HG03196 (cell line): ENCODE measurements at regions not wholly inside any gene's neighbourhood (a gene's known extent, or its start where the extent isn't known, plus 50 kb on each side); places are given as distances from the start of the nearest gene placed in this dataset.
"Not testable (repeated sequence)": the region's sequence is repeated elsewhere in the genome, so short reads cannot be mapped to it uniquely, and the experiment has no call there.

Source experiments
- ATAC-seq: cut with Tn5 transposase; IDR thresholded peaks from one replicate; pipeline ENCODE4 v1.9.1; 2021; ENCODE audit not compliant: unreplicated experiment

DNA sequence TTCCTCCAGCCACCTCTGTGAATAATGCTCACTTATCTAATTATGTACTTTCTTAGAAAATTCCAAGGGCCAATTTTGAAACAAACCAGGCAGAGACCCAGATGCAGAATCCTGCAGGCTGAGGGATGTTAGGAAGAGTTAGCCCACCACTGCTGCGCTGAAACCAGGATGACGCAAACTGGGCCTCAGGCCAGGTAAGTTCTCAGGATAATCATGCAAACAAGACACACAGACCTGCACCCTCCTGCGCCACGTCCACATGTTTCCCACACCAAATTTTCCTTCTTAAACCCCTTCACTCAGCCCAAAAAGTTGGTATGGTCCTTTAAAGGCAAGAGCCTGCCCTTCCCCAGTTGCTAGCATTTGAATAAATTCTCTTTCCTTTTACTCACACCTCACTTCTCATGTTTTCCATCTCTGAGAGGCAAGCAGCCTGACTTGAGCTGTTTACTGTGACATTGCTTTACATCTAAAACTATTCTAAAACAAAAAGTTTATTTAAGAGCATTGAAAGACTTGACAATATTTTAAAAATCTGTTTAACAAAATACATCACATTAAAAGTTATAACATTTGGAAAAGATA is 887.1 kb downstream of the LRRIQ3 start:
- no peak for ATAC-seq

DNA sequence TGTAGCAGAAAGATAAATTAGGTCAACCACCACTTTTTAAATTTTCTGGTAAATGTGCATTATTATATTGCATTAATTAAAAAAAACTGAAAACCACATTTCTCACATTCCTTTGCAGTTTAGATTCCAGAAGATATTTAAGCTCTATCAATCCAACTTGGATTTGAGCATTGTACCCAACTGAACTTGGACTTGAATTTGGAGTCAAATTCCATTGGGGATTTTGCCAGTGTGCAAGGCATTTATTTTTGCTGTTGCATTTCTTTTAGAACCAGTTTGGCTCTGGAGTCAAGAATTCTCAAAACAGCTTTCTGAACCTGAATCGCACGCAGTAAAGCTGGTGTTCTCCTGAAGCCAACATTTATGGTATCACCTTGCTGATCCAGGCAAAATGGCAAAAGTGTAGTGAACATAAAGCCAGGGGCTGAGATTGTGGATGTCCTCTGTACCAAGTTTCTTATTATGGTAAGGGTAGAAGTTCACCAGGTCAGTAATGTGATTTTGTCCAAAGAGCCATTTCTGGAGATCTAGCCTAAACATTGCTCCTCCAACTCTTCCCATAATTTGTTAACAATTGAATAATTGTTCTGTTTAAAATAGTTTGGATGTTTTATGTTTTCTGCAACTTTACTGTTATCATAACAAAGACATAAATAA is 890.9 kb downstream of the LRRIQ3 start:
- no peak for ATAC-seq

DNA sequence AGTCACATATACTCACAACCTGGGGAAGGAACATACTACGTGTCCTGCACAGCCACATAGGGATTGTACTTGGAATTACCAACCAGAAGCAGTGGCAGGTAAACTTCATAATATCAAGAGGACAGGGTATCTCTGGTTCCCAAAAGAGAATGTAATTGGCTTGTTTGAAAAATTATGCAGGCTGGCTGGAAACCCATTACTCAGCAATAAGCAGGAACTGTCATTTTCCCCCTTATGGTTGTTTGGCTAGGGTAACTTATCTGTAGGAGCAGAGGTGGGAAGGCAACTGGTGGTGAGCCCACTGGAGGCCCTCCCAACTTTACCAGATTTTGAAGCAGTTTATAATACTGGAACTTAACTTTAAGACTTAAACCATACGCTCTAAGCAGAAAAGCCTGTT is 924.1 kb downstream of the LRRIQ3 start:
- ATAC-seq, result no peak

DNA sequence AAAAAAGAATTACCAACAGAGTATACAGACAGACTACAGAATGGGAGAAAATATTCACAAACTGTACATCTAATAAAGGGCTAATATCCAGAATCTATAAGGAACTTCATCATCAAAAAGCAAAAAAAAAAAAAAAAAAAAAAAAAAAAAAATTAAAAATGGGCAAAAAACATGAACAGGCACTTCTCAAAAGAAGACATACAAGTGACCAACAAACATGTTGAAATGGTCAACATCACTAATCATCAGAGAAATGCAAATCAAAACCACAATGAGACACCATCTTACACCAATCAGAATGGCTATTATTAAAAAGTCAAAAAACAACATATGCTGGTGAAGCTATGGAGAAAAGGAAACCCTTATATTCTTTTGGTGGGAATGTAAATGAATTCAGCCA is 952.8 kb downstream of the LRRIQ3 start:
- not testable (repeated sequence) for ATAC-seq

DNA sequence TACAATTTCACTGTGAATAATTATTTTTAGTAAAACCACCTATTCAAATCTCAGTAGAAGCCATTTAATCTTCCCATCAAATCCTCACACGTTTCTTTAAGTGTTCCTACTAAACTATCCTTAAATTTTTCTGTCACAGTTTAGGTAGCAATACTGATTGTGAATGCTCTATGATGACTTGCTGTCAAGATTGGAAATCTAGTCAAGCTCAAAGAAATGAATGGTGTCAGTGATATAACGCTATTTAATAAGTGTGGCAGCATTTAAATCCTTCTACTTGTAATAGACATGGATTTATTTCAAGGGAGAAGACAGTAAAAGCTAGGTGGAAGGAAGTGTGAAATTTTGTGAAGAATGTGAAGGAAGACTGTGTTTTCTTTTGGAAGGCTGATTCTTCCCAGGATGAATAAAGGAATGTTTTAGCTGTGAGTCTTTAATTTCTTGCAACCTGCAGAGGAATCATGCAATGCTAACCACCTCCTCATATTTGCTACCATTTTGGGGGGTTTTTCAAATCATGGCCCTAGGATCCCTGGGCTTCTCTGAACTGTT is 936.7 kb upstream of the NEGR1 start:
- ATAC-seq, result no peak

DNA sequence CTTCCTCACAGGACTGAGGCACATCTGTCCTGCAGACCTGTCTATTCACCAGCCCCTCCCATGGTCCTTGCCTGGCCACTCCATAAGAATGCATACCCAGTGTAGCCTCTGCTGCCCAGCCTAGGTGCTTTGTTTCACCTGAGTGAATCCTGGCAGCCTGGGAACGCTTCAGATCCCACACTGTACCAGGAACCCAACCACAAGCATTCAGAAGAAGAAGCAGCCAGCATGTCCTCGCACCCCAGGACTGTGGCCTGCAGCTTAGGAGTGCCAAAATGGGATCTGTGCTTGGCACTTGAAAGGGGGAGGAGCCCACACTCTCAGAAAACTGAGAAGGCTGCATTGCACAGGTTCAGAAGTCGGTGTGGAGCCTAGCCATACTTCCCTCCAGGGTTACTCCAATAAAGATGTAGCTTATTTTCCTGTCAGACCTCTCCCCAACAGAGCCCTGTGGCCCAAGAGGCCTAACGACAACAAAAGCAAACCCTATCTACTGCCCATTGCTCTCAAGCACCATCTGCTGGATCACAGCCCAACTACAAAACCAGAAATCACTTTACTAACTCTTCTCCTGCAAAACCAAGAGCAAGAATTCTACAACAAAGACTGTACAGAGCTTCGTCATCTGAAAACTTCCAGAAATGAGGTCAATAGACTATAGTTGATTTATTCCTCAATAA is 923.1 kb upstream of the NEGR1 start:
- ATAC-seq, result no peak

DNA sequence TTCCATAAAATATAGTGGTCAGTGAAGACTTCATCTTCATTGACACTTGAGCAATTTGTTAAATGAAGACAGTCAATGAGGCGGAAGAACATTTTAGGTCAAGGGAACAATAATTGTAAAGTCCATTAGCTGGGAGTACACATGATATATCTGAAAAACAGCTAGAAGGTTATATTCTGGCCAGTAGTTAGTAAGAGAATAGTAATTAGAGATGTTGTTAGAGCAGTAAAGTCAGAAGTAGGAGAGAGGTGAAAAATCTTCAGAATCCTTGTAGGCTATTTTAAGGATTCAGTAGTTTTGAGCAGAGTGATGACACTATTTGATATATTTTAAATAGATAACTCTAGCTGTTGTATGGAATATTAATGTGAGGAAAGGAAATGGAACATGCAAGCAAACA is 915.6 kb upstream of the NEGR1 start:
- no peak for ATAC-seq

DNA sequence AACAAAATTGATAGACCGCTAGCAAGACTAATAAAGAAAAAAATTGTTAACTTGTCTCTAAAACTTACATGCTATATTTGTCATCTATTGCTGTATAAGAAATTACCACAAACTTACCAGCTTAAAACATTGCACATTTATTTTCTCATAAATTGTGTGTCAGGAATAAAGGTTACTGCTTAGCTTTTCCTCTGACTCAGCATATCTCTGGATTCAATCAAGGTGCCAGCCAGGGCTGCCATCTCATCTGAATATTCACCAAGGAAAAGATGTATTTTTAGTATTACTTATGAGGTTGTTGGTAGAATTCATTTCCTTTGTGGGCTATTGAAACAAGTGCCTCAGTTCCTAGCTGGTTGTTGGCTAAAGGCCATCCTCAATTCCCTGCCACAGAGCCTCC is 912.6 kb upstream of the NEGR1 start:
- ATAC-seq, result no peak

DNA sequence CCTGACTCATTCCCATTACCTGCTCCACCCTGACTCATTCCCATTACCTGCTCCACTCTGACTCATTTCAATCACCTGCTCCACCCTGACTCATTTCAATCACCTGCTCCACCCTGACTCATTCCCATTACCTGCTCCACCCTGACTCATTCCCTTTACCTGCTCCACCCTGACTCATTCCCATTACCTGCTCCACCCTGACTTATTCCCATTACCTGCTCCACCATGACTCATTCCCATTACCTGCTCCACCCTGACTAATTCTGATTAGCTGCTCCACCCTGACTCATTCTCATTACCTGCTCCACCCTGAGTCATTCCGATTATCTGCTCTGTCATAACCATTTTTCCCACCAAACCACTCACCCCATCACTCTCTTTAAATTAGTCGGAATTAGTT is 901.2 kb upstream of the NEGR1 start:
- not testable (repeated sequence) for ATAC-seq

DNA sequence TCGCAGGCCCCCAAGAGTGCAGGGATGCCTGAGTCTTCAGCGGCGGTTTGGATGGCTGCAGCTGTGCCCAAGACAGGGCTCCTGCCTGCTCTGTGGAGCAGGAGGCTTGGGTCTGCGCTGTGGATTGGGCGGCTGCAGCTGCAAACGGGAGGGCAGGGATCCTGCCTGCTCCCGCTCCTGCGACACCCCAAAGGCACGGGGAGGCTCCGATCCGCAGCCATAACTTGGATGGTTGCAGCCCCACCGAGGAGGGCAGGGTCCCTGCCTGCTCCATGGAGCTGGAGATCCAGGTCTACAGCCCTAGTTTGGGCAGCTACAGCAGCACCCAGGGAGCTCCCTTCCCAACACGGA is 898.8 kb upstream of the NEGR1 start:
- ATAC-seq, result no peak

DNA sequence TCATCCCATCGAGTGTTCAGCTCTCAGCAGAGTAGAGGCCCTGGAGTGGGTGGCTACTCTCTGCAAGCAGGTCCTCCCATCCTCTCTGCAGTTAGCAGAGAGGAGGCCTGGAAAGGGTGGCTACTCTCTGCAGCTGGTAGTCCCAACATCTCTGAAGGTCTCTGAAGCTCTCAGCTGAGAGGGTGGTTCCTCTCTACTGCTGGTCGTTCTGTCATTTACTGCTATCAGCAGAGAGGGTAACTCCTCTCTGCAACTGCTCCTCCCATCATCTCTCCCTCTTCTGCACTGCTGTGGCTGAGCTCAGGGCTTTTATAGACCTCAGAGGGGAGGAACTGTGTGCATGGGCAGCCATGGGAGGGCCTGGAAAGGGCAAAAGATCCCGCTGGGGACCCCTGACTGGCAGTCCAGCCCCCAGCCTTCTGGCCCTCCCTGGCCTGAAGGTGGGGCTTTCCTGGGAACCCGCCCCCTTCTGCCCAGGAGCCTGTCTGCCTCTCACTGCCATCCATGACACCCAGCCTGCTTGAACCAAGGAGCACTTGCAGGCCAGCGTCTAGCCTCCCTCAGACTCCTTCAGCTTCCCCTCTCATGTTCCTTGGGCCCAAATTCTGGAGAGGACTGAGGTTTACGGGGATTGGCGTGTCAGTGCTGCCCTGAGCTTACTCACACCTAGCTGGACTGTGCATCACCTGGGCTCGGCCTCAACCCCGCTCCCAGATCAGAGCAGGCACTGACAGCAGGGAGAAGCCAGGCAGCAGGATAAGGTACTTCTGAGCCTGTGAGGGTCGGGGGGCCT is 898.3 kb upstream of the NEGR1 start:
- no peak for ATAC-seq

DNA sequence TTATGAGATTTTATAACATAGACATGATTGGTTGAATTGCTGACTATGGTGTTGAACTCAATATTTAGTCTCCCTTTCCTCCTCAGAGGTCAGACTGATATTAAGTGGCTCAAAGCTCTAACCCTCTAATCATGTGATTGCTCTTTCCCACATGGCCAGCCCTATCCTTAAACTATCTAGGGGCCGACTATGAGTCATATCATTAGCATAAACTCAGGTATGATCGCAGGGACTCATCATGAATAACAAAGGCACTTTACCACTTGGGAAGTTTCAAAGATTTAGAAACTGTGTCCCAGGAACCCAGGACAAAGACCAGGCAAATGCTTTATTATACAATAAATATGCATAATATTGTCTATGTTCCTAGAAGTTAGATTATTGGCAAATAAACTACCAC is 894.6 kb upstream of the NEGR1 start:
- ATAC-seq, result no peak

DNA sequence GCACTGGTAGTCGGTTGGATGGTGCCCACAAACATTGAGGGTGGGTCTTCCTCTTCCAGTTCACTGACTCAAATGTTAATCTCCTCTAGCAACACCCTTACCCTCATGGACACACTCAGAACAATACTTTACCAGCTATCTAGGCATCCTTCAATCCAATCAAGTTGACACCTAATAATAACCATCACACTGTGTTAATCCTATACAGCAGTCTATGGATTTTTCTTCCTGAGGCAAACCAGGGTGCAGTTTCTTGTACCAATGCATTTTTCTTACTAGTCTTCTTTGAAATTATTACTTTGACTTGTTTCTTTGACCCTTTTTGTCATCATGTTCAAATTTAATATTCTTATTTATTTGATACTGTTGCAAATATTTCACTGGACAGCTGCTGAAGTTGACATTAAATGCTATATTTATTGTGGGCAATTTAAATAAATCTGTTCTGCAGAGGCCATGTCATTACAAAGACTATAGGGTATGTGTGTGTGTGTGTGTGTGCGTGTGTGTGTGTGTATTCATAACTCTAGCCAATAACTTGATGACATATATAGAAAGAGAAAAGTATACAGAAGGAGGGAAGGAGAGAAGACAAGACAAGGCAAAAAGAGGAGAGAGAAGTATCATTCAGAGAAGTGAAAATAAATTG is 884.8 kb upstream of the NEGR1 start:
- no peak for ATAC-seq

DNA sequence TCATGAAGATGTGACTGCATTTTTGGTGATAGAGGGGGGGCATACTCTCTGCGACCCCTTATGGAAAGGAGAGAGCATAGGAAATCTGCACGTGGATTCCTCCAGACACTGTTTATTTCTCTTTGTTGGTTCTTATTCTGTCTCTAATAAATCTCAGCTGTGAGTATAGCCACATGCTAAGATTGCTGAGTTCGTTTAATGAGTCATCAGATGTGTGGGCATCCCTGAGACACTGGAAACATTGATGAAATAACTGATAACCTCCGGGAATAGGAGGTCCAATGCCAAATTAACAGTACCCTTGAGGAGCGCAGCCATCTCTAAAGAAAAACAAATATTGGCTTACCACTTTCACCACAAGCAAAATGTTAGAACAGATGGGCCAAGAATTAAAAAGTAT is 880.2 kb upstream of the NEGR1 start:
- no peak for ATAC-seq

DNA sequence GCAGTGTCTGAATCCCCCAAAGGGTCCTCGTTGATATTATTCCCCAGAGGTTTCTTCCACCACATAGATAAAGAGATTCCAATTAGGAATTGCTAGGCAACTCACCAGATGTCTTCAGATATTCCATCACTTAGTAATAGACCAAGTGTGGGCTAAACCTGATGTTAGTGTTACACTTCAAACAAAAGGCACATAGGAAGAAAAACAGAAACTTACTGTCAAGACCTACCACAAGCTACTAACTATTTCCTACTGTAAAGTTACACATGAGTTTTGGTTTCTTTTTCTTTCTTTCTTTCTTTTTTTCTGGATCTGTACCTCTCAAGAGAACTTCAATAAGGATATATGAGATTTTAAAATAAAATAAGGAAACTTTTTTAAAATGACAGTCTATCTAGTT is 879.1 kb upstream of the NEGR1 start:
- ATAC-seq, result no peak

DNA sequence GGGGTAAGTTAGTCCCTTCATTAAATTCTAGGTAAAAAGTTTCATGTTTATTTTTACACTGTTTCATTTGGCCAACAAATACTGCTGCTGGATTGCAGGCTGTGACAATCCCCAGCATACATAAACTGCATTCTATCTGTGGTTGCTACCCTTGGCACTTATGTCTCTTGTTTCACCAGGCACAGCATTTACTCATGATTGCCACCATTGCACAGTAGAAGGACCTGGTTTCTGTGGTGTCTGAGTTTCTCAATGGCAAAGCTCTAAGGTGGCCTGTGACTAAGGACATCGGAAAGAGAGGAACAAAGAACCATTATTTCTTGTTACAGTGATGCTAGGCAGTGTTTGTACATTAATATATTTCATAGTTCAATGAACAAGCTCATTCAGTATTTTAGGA is 878.4 kb upstream of the NEGR1 start:
- no peak for ATAC-seq

DNA sequence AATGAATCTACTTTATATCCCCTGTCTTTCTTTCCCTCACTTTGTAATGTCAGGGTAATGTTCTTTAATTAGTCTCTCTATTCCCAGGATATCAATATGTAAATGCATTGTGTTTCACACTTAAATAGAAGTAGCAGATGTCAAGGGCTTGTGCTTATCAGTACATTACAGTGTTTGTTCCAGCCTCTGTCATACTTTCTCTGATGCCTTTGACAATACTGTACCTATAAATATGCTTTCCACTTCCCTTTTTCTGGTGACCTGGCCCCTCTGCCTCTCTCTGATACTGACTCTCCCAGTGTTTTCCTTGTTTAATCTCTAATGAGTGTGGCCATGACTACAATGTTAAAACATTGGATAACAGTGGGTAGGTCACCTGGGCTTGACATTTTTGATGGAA is 862.0 kb upstream of the NEGR1 start:
- ATAC-seq, result no peak

DNA sequence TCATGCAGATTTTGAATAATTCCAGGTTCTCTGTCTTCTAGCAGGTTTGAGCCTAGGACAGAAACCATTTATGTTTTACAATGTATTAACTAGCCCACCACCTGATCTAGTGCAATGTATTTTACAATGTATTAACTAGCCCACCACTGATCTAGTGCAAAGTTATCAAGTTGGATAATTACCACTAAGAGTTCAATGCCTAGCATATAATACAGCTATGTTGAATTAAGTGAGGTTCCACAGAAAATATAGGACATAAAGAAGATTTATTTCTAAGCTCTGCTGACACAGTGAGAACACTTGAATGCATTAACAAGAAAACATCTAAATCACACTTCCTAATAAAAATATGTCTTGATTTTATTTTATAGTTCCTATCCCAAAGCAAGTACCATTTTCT is 854.6 kb upstream of the NEGR1 start:
- ATAC-seq, result no peak

DNA sequence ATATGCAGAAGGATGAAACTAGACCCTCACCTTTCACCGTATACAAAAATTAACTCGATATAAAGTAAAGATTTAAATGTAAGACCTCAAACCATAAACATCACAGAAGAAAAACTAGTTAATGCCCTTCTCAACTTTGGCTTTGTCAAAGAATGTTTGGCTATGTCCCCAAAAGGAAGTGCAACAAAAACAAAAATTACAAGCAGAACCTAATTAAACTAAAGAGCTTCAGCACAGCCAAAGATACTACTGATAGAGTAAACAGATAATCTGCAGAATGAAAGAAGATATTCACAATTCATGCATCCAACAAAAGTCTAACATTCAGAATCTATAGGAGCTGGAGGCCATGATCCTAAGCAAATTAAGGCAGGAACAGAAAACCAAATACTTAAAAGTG is 824.6 kb upstream of the NEGR1 start:
- ATAC-seq, result no peak

DNA sequence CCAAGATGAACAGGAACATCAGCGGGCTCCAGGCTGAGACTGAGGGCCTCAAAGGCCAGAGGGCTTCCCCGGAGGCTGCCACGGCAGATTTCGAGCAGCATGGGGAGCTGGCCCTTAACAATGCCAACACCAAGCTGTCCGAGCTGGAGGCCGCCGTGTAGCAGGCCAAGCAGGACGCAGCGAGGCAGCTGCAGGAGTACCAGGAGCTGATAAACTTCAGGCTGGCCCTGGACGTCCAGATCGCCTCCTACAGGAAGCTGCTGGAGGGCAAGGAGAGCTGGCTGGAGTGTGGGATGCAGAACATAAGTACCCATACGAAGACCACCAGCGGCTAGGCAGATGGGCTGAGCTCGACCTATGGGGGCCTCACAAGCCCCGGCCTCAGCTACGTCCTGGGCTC is 823.4 kb upstream of the NEGR1 start:
- ATAC-seq, result no peak

DNA sequence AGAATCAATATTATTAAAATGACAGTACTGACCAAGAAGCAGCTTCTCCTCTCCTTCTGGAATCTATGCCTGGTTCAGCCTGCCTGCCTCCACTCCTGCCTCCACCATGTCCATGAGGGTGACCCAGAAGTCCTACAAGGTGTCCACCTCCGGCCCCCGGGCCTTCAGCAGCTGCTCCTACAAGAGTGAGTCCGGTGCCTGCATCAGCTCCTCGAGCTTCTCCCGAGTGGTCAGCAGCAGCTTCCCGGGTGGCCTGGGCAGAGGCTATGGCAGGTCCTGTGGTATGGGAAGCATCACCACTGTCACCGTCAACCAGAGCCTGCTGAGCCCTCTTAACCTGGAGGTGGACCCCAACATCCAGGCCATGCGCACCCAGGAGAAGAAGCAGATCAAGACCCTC is 822.4 kb upstream of the NEGR1 start:
- ATAC-seq, result no peak
